22Rv1 (cell line): ENCODE measurements at regions not wholly inside any gene's neighbourhood (a gene's known extent, or its start where the extent isn't known, plus 50 kb on each side); places are given as distances from the start of the nearest gene placed in this dataset.

Experiments used
- ZFX ChIP-seq: fragments of 450-650 bp; IDR thresholded peaks from 2 replicates; pipeline ENCODE4 v1.6.1; 2017; ENCODE audit warnings: antibody characterized with exemption, borderline replicate concordance
- TF ChIP-seq, protein P1 (sequence below): fragments of 450-650 bp; IDR thresholded peaks from 2 replicates; pipeline ENCODE4 v1.5.1; 2017; ENCODE audit warnings: mild to moderate bottlenecking

DNA sequence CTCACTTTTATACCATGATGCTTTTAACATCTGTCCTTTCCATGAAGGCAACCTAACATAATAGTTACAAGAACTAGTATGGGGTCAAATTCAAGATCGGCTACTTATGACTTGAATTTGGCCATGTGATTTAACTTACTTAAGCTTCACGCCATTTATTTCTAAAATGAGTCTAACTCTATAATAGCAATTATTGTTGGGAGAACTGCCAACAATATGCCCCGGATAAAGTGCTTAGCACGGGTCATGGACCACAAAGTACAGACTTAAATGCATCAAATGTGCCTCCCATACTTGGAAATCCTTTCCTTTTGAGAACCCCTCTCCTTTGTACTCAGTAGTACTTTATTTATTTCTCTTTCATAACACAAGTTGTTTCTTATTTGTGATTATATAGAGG is 1603.6 kb upstream of the GOT2 start:
- TF ChIP-seq, protein P1, sequence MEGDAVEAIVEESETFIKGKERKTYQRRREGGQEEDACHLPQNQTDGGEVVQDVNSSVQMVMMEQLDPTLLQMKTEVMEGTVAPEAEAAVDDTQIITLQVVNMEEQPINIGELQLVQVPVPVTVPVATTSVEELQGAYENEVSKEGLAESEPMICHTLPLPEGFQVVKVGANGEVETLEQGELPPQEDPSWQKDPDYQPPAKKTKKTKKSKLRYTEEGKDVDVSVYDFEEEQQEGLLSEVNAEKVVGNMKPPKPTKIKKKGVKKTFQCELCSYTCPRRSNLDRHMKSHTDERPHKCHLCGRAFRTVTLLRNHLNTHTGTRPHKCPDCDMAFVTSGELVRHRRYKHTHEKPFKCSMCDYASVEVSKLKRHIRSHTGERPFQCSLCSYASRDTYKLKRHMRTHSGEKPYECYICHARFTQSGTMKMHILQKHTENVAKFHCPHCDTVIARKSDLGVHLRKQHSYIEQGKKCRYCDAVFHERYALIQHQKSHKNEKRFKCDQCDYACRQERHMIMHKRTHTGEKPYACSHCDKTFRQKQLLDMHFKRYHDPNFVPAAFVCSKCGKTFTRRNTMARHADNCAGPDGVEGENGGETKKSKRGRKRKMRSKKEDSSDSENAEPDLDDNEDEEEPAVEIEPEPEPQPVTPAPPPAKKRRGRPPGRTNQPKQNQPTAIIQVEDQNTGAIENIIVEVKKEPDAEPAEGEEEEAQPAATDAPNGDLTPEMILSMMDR = no peak
- no peak for TF ChIP-seq ZFX
